ENCODE measurements at regions not wholly inside any gene's neighbourhood (a gene's known extent, or its start where the extent isn't known, plus 50 kb on each side); places are given as distances from the start of the nearest gene placed in this dataset.
"Not testable (repeated sequence)": the region's sequence is repeated elsewhere in the genome, so short reads cannot be mapped to it uniquely, and the experiment has no call there.

GRCh38 chr4:152062936-152063620 lies 302.3 kb upstream of the GATB start:
- TF ChIP-seq POLR2AphosphoS5 (IDR thresholded peaks at IDR 0.05; ENCODE audit: insufficient read depth in 1 of 2, low read depth in 1 of 2) (no peak), POLR2A (IDR thresholded peaks at IDR 0.05) (no peak), CTCF (IDR thresholded peaks at IDR 0.05) (no peak)
- no peaks in the 10 kb centered on the region for H3K36me3 ChIP-seq
- H3K27me3 ChIP-seq: no peaks in the 10 kb centered on the region
- no peaks in the 10 kb centered on the region for H3K9me3 ChIP-seq
- no peak overlapping the region for H3K4me3 ChIP-seq
- DNase-seq (ENCODE audit: extremely low spot score in 2 of 2): no peak
- H3K27ac ChIP-seq: no peak overlapping the region
- H3K4me1 ChIP-seq: no peaks in the 10 kb centered on the region
- intact Hi-C loops (cut with DNase I): no loop called here

DNA sequence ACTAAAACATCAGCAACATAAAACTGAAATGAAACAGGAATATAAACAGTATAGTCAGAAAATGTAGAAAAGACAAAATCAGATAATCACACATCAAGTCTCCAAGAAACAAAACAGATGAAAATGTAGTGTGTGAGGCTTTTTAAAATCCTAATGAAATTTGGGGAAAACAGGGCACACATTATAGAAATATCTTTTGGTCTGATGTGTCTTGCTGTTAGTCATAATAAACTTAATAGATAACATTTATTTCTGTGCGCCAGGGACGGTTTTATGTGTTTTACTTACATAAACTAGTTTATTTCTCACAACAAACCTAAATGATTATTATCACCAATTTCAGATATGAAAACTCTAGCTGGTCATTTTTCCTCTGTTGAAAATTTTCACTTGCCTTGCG lies 293.9 kb upstream of the GATB start:
- Histone ChIP-seq H3K4me3 (no peak overlapping the region), H3K27me3 (no peaks in the 10 kb centered on the region), H3K9me3 (no peaks in the 10 kb centered on the region), H3K27ac (no peak overlapping the region), H3K36me3 (no peaks in the 10 kb centered on the region), H3K4me1 (no peaks in the 10 kb centered on the region)
- intact Hi-C loops (cut with DNase I): no loop called here
- TF ChIP-seq POLR2AphosphoS5 (IDR thresholded peaks at IDR 0.05; ENCODE audit: insufficient read depth in 1 of 2, low read depth in 1 of 2) (no peak), CTCF (IDR thresholded peaks at IDR 0.05) (no peak), POLR2A (IDR thresholded peaks at IDR 0.05) (no peak)
- no peak for DNase-seq (ENCODE audit: extremely low spot score in 2 of 2)

- Histone ChIP-seq H3K9me3 (no peaks in the 10 kb centered on the region), H3K4me3 (no peak overlapping the region), H3K27me3 (no peaks in the 10 kb centered on the region), H3K4me1 (no peaks in the 10 kb centered on the region), H3K27ac (no peak overlapping the region), H3K36me3 (no peaks in the 10 kb centered on the region)
- TF ChIP-seq POLR2AphosphoS5 (IDR thresholded peaks at IDR 0.05; ENCODE audit: insufficient read depth in 1 of 2, low read depth in 1 of 2) (no peak), CTCF (IDR thresholded peaks at IDR 0.05) (no peak)
- intact Hi-C loops (cut with DNase I): no loop called here
- DNase-seq (ENCODE audit: extremely low spot score in 2 of 2): no peak
Observed at GRCh38 chr4:152052451-152053057, 291.7 kb upstream of the GATB start.

DNA sequence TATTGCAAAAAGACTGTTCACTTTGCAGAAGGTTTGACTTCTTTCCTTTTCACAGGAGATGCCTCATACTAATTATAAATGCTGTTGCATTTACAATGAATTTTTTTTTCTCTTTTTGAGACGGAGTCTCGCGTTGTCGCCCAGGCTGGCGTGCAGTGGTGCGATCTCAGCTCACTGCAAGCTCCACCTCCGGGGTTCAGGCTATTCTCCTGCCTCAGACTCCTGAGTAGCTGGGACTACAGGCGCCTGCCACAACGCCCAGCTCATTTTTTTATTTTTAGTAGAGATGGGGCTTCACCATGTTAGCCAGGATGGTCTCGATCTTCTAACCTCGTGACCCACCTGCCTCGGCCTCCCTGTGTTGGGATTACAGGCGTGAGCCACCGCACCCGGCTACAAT lies 290.5 kb upstream of the GATB start:
- H3K36me3 ChIP-seq; H3K9me3 ChIP-seq; H3K4me3 ChIP-seq; H3K27ac ChIP-seq; H3K4me1 ChIP-seq; intact Hi-C loops (cut with DNase I); H3K27me3 ChIP-seq; DNase-seq (ENCODE audit: extremely low spot score in 2 of 2): not testable (repeated sequence)

DNA sequence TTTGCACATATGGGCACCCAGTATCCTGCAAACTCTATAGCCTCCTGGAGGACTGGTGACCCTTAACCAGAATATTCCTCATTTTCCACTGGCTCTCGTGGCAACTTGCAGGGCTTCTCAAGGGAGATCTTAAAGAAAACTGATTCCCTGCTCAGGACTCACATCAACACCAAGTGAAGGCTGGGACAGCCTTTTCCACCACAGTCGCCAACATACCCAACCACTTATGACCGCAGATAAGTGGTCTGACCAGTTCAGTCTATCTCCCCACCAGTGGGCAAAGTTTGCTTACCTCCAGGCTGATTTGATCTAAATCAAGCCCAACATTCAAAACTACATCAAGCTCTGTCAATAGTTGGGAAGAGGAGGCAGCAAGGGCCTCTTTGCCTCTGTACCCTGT lies 289.3 kb upstream of the GATB start:
- intact Hi-C loops (cut with DNase I): no loop called here
- no peaks in the 10 kb centered on the region for H3K36me3 ChIP-seq
- H3K27me3 ChIP-seq: no peaks in the 10 kb centered on the region
- TF ChIP-seq POLR2A (IDR thresholded peaks at IDR 0.05) (no peak), POLR2AphosphoS5 (IDR thresholded peaks at IDR 0.05; ENCODE audit: insufficient read depth in 1 of 2, low read depth in 1 of 2) (no peak), CTCF (IDR thresholded peaks at IDR 0.05) (no peak)
- H3K4me3 ChIP-seq: no peak overlapping the region
- H3K4me1 ChIP-seq: peaks cover 6% of the 10 kb centered on the region
- no peaks in the 10 kb centered on the region for H3K9me3 ChIP-seq
- no peak overlapping the region for H3K27ac ChIP-seq
- no peak for DNase-seq (ENCODE audit: extremely low spot score in 2 of 2)

Measured in vagina (tissue), 2 donors.